ENCODE measurements at regions not wholly inside any gene's neighbourhood (a gene's known extent, or its start where the extent isn't known, plus 50 kb on each side); places are given as distances from the start of the nearest gene placed in this dataset.

DNA sequence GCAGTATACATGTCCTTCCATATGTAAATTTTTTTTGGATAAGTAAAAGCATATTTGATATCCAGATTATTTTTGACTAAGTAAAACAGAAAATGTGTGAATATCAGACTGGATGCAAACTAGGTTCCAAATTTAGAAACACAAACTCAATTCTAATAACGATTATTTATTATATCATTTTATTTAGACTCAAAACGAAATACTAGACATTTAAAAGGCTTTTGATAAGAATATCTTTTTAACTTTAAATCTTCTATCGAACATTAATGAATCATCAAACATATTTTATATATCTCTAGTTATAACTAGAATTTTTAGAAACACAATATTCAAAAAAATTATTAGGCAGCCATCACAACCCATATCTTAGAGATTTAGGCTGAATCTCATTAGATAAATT, 195.2 kb upstream of the KCND2 start:
- TF ChIP-seq, protein P1, sequence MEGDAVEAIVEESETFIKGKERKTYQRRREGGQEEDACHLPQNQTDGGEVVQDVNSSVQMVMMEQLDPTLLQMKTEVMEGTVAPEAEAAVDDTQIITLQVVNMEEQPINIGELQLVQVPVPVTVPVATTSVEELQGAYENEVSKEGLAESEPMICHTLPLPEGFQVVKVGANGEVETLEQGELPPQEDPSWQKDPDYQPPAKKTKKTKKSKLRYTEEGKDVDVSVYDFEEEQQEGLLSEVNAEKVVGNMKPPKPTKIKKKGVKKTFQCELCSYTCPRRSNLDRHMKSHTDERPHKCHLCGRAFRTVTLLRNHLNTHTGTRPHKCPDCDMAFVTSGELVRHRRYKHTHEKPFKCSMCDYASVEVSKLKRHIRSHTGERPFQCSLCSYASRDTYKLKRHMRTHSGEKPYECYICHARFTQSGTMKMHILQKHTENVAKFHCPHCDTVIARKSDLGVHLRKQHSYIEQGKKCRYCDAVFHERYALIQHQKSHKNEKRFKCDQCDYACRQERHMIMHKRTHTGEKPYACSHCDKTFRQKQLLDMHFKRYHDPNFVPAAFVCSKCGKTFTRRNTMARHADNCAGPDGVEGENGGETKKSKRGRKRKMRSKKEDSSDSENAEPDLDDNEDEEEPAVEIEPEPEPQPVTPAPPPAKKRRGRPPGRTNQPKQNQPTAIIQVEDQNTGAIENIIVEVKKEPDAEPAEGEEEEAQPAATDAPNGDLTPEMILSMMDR (optimal IDR thresholded peaks at IDR 0.05 in 1 of 3, IDR thresholded peaks at IDR 0.05 in 1 of 3, conservative IDR thresholded peaks at IDR 0.05 in 1 of 3; ENCODE audit: extremely low read depth in 1 of 3, insufficient read depth in 2 of 3, low read length in 3 of 3): no peak
- TF ChIP-seq EZH2 (IDR thresholded peaks at IDR 0.05; ENCODE audit: low read length): no peak

All from keratinocyte (primary cell).